Activated CD8-positive, alpha-beta memory T cell treated with anti-CD3 and anti-CD28 coated beads for 4 hours (primary cell): ENCODE measurements at regions not wholly inside any gene's neighbourhood (a gene's known extent, or its start where the extent isn't known, plus 50 kb on each side); places are given as distances from the start of the nearest gene placed in this dataset.

Experiments used
- DNase-seq, 2 donors: peaks; one replicate each; pipeline ENCODE4 v3.0.0-alpha.2; 2020; ENCODE audit warnings: low read depth in 2 of 2

DNA sequence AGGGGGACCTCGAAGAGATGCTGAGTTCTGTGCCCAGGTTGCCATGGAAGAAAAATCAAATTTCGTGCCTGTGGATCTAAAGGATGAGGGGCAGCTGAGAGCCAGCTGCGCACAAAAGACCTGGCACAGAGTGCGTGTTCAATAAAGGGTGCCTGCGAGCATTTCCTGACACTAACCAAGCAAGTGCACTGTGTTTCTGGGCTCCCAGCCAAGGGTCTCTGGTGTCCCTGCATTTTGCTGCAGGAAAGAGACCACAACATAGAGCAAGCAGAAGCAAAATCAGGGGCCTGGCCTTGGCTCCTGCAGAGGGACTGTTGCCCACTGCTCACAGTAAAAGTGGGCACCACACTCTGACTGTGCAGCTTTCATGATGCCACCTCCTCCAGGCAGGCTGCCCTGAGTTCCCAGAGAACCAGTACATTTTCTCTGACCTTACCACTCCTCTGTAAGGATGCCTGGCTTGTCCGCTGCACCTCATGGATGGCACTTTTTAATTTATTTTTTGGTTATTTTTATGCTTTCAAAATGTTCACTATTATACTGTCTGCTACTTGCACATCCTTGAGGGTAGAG is 70.8 kb upstream of the GPR12 start:
- no peak for DNase-seq

- DNase-seq = no peak
Measured at GRCh38 chr13:26829716-26830115, 69.1 kb upstream of the GPR12 start.

- DNase-seq = no peak
Measured at GRCh38 chr13:26824581-26824980, 64.0 kb upstream of the GPR12 start.

GRCh38 chr13:26822146-26822545 is 61.6 kb upstream of the GPR12 start:
- no peak for DNase-seq

- DNase-seq = no peak
Measured at GRCh38 chr13:26821672-26822071, 61.1 kb upstream of the GPR12 start.

DNA sequence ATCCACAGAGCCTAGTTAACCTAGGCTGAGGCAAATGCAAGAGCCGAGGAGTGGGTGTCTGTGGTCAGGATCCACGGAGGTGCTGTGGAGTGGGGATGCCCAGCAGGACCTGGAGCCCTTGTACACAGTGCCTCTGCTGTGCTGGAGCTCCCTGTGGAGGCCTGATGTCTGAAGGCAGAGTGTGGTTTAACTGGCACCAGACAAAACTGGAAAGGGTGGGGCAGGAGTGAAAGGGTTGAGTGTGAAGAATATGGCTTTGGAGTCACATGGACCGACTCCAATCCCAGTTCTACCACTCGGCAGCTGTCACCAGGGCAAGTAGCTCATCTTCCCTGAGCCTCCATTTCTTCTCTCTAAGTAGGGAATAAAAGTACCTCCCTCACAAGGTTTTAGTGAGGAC is 60.3 kb upstream of the GPR12 start:
- no peak for DNase-seq

- no peak for DNase-seq
Measured at GRCh38 chr13:26819046-26819445, 58.5 kb upstream of the GPR12 start.

- DNase-seq = no peak
Measured at GRCh38 chr13:26816881-26817280, 56.3 kb upstream of the GPR12 start.

DNA sequence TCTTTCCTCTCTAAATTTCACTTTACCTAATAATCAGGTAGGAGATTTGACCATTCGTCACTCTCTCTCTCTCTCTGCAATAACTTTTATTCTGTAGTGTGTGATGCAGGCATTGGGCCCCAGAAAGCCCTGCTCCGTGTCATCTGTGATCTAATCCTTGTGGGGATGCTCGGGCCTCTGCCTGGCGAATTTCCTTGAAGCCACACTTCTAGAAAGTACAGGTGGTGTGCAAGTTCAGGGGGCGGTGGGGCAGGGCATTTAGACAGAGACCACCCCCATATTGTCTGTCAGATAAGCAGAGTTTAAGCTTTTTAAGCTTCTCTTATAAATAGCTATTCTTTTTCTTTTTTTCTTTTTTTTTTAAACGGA is 53.4 kb upstream of the GPR12 start:
- no peak for DNase-seq

DNA sequence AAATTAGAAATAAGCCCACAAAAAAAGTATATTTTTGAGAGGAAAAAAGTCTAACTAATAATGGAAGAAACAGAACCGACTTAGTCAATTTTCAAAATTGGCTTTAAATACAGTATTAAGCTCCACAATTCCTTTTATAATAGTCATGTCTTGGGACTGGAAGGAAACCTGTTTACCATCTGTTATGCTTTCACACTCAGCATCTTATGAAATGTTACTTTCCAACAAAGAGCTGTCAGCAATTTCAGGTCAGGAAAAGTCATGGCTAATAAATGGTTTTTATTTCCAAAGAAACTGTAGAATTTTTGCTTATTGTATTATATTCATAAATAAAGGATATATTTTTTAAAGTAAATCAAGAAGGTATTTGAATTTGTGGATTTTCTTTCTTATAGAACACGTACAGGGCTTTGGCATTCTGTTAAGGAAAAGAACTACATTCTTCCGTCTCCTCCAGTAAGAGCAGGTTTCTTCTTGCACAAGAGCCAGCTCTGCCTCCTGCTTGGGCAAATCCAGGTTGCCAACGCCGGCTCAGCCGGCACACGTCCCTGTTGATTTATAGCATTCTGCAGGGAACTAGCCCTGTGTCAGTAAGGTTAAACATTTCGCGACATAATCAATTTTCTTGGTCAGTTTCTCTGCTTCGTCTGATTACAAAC is 52.9 kb upstream of the GPR12 start:
- DNase-seq = no peak

GRCh38 chr13:26811581-26811980 is 51.0 kb upstream of the GPR12 start:
- DNase-seq = no peak
